Breast epithelium (tissue), 4 donors: ENCODE measurements at regions not wholly inside any gene's neighbourhood (a gene's known extent, or its start where the extent isn't known, plus 50 kb on each side); places are given as distances from the start of the nearest gene placed in this dataset.

Source experiments
- DNase-seq, 2 donors: peaks; one replicate each; pipeline ENCODE4 v3.0.0-alpha.2; 2019; ENCODE audit warnings: low spot score in 2 of 2
- H3K27ac ChIP-seq, 2 donors: fragments of 200-600 bp; sonication (generic) in 1 of 2; one replicate each; pipeline ENCODE4 v1.5.1; 2016 to 2019; ENCODE audit warnings: mild to moderate bottlenecking in 1 of 2
- H3K27me3 ChIP-seq, 2 donors: fragments of 200-600 bp; sonication (generic) in 1 of 2; one replicate each; pipeline versions ENCODE4 v1.5.1 to v1.6.0; 2017 to 2019; ENCODE audit warnings: control low read depth in 1 of 2, mild to moderate bottlenecking in 1 of 2
- H3K36me3 ChIP-seq: fragments of 200-600 bp; one replicate; pipeline ENCODE4 v1.5.1; 2019
- H3K4me1 ChIP-seq, 2 donors: fragments of 200-600 bp; sonication (generic); one replicate each; pipeline ENCODE4 v1.5.1; 2016 to 2019; ENCODE audit warnings: control low read depth in 1 of 2
- H3K4me3 ChIP-seq, 3 donors: fragments of 200-600 bp; sonication (generic); 1 replicate in 2 of 3; 2 replicates in 1 of 3; pipeline ENCODE4 v1.5.1; 2016 to 2019; ENCODE audit warnings: mild to moderate bottlenecking in 3 of 3, moderate library complexity in 2 of 3
- H3K9me3 ChIP-seq, 2 donors: fragments of 200-600 bp; sonication (generic) in 1 of 2; one replicate each; pipeline ENCODE4 v1.5.1; 2016 to 2019; ENCODE audit warnings: control low read depth in 1 of 2
- CTCF ChIP-seq, 3 donors: fragments of 450-650 bp; IDR thresholded peaks; one replicate each; pipeline ENCODE4 v1.5.1; 2016 to 2017; ENCODE audit warnings: antibody characterized with exemption in 3 of 3, mild to moderate bottlenecking in 3 of 3, moderate library complexity in 3 of 3
- POLR2A ChIP-seq: fragments of 450-650 bp; IDR thresholded peaks from one replicate; pipeline ENCODE4 v1.6.1; 2016; ENCODE audit warnings: antibody characterized with exemption, mild to moderate bottlenecking, moderate library complexity
- POLR2AphosphoS5 ChIP-seq, 3 donors: sonication (generic); formaldehyde crosslinking; IDR thresholded peaks; one replicate each; pipeline ENCODE4 v1.6.1; 2017; ENCODE audit warnings: antibody characterized with exemption in 3 of 3
- intact Hi-C: fragments of 100-400 bp; cut with DNase I; formaldehyde crosslinking; loops from one replicate; pipeline ENCODE4 v1.15.1; 2023; ENCODE audit warnings: low total_unique reads

- Histone ChIP-seq H3K27me3 (no peaks in the 10 kb centered on the region), H3K4me1 (no peaks in the 10 kb centered on the region), H3K36me3 (no peaks in the 10 kb centered on the region), H3K4me3 (no peak overlapping the region), H3K9me3 (no peaks in the 10 kb centered on the region), H3K27ac (no peak overlapping the region)
- intact Hi-C loops = no loop called here
- no peak for DNase-seq
- no peak for TF ChIP-seq CTCF (IDR thresholded peaks at IDR 0.05)
- TF ChIP-seq POLR2AphosphoS5 (IDR thresholded peaks at IDR 0.05) = no peak
- no peak for TF ChIP-seq POLR2A
Measured at GRCh38 chr21:17048974-17049373, 463.9 kb upstream of the CXADR start.

- Histone ChIP-seq H3K4me3 (no peak overlapping the region), H3K27ac (no peak overlapping the region), H3K4me1 (no peaks in the 10 kb centered on the region), H3K9me3 (no peaks in the 10 kb centered on the region), H3K27me3 (no peaks in the 10 kb centered on the region), H3K36me3 (no peaks in the 10 kb centered on the region)
- intact Hi-C loops = no loop called here
- DNase-seq = no peak
- TF ChIP-seq CTCF (IDR thresholded peaks at IDR 0.05) = no peak
- TF ChIP-seq POLR2AphosphoS5 (IDR thresholded peaks at IDR 0.05) = no peak
- TF ChIP-seq POLR2A = no peak
Measured at GRCh38 chr21:17050156-17050555, 462.7 kb upstream of the CXADR start.

GRCh38 chr21:17050646-17051045, 462.2 kb upstream of the CXADR start:
- no peak overlapping the region for H3K27ac ChIP-seq

GRCh38 chr21:17051054-17051453, 461.8 kb upstream of the CXADR start:
- Histone ChIP-seq H3K4me1 (no peaks in the 10 kb centered on the region), H3K4me3 (no peak overlapping the region), H3K27ac (no peak overlapping the region), H3K9me3 (no peaks in the 10 kb centered on the region), H3K27me3 (no peaks in the 10 kb centered on the region), H3K36me3 (no peaks in the 10 kb centered on the region)
- TF ChIP-seq POLR2A = no peak
- no peak for TF ChIP-seq CTCF (IDR thresholded peaks at IDR 0.05)
- TF ChIP-seq POLR2AphosphoS5 (IDR thresholded peaks at IDR 0.05) = no peak
- DNase-seq = no peak
- intact Hi-C loops = no loop called here

More at GRCh38 chr21:17050646-17051045, 462.2 kb upstream of the CXADR start:
- H3K4me3 ChIP-seq = no peak overlapping the region
- TF ChIP-seq POLR2A = no peak
- no peak for TF ChIP-seq POLR2AphosphoS5 (IDR thresholded peaks at IDR 0.05)
- no peak for TF ChIP-seq CTCF (IDR thresholded peaks at IDR 0.05)
- intact Hi-C loops = no loop called here
- H3K9me3 ChIP-seq = no peaks in the 10 kb centered on the region
- no peaks in the 10 kb centered on the region for H3K27me3 ChIP-seq
- no peak for DNase-seq
- no peaks in the 10 kb centered on the region for H3K4me1 ChIP-seq
- no peaks in the 10 kb centered on the region for H3K36me3 ChIP-seq

GRCh38 chr21:17053321-17053720, 459.5 kb upstream of the CXADR start:
- no peak overlapping the region for H3K27ac ChIP-seq
- no peaks in the 10 kb centered on the region for H3K9me3 ChIP-seq
- no peak for DNase-seq
- H3K4me1 ChIP-seq = no peaks in the 10 kb centered on the region
- H3K27me3 ChIP-seq = no peaks in the 10 kb centered on the region
- TF ChIP-seq CTCF (IDR thresholded peaks at IDR 0.05) (no peak), POLR2A (no peak), POLR2AphosphoS5 (IDR thresholded peaks at IDR 0.05) (no peak)
- no peak overlapping the region for H3K4me3 ChIP-seq
- intact Hi-C loops = no loop called here
- H3K36me3 ChIP-seq = no peaks in the 10 kb centered on the region
